Trophoblast cell (in vitro differentiated cells and primary cell): ENCODE measurements at regions not wholly inside any gene's neighbourhood (a gene's known extent, or its start where the extent isn't known, plus 50 kb on each side); places are given as distances from the start of the nearest gene placed in this dataset.

Experiments used
- DNase-seq, 2 donors: peaks; one replicate each; pipeline ENCODE4 v3.0.0-alpha.2; 2016
- H2AFZ ChIP-seq: 2 replicates; pipeline ENCODE4 v1.6.1; 2013; ENCODE audit warnings: low read length, moderate library complexity, mild to moderate bottlenecking; ENCODE audit not compliant: insufficient read depth, poor library complexity
- H2AK5ac ChIP-seq: 2 replicates; pipeline ENCODE4 v1.6.1; 2013; ENCODE audit warnings: mild to moderate bottlenecking, low read length
- H2BK120ac ChIP-seq: 2 replicates; pipeline ENCODE4 v1.6.1; 2013; ENCODE audit warnings: low read length, mild to moderate bottlenecking, moderate library complexity; ENCODE audit not compliant: insufficient read depth, poor library complexity
- H2BK12ac ChIP-seq: 2 replicates; pipeline ENCODE4 v1.6.1; 2013; ENCODE audit warnings: mild to moderate bottlenecking, low read length, moderate library complexity
- H2BK5ac ChIP-seq: 2 replicates; pipeline ENCODE4 v1.6.1; 2013; ENCODE audit warnings: low read length, low read depth, moderate library complexity, mild to moderate bottlenecking; ENCODE audit not compliant: poor library complexity
- H3K14ac ChIP-seq: 2 replicates; pipeline ENCODE4 v1.6.1; 2013; ENCODE audit warnings: mild to moderate bottlenecking, low read length
- H3K18ac ChIP-seq: 2 replicates; pipeline ENCODE4 v1.6.1; 2013; ENCODE audit warnings: mild to moderate bottlenecking, low read length
- H3K23ac ChIP-seq: 2 replicates; pipeline ENCODE4 v1.6.1; 2013; ENCODE audit warnings: low read length
- H3K27ac ChIP-seq: 2 replicates; pipeline ENCODE4 v1.5.1; 2013; ENCODE audit warnings: low read depth, mild to moderate bottlenecking, inconsistent platforms, low read length, moderate library complexity
- H3K27me3 ChIP-seq: 2 replicates; pipeline ENCODE4 v1.6.1; 2013; ENCODE audit warnings: inconsistent platforms, mild to moderate bottlenecking, low read length, moderate library complexity; ENCODE audit not compliant: insufficient read depth
- H3K36me3 ChIP-seq, 2 experiments: 1 replicate in 1 of 2; 2 replicates in 1 of 2; pipeline ENCODE4 v1.6.1; 2013; ENCODE audit warnings: low read length in 2 of 2, mild to moderate bottlenecking in 2 of 2, moderate library complexity in 1 of 2; ENCODE audit not compliant: insufficient read depth in 2 of 2, control insufficient read depth in 1 of 2
- H3K4ac ChIP-seq: 2 replicates; pipeline ENCODE4 v1.6.1; 2013; ENCODE audit warnings: low read depth, mild to moderate bottlenecking, low read length, moderate library complexity
- H3K4me1 ChIP-seq, 2 experiments: 1 replicate in 1 of 2; 2 replicates in 1 of 2; pipeline ENCODE4 v1.6.1; 2013; ENCODE audit warnings: low read length in 2 of 2, mild to moderate bottlenecking in 2 of 2, moderate library complexity in 1 of 2; ENCODE audit not compliant: insufficient read depth in 2 of 2, control insufficient read depth in 1 of 2
- H3K4me2 ChIP-seq: 2 replicates; pipeline ENCODE4 v1.6.1; 2013; ENCODE audit warnings: inconsistent platforms, mild to moderate bottlenecking, low read length, moderate library complexity
- H3K4me3 ChIP-seq: 2 replicates; pipeline ENCODE4 v1.5.1; 2013; ENCODE audit warnings: mild to moderate bottlenecking, low read depth, low read length, inconsistent platforms
- H3K79me1 ChIP-seq: one replicate; pipeline ENCODE4 v1.6.1; 2013; ENCODE audit warnings: low read length
- H3K79me2 ChIP-seq: 2 replicates; pipeline ENCODE4 v1.6.1; 2013; ENCODE audit warnings: low read length, mild to moderate bottlenecking; ENCODE audit not compliant: control insufficient read depth, insufficient read depth, poor library complexity
- H3K9ac ChIP-seq: 2 replicates; pipeline ENCODE4 v1.6.1; 2013; ENCODE audit warnings: mild to moderate bottlenecking, low read length
- H3K9me3 ChIP-seq: 2 replicates; pipeline ENCODE4 v1.6.1; 2013; ENCODE audit warnings: low read depth, mild to moderate bottlenecking, control low read depth, inconsistent platforms, low read length; ENCODE audit not compliant: insufficient read depth
- H4K12ac ChIP-seq: 2 replicates; pipeline ENCODE4 v1.6.1; 2013; ENCODE audit warnings: low read depth, mild to moderate bottlenecking, low read length, moderate library complexity
- H4K8ac ChIP-seq: 2 replicates; pipeline ENCODE4 v1.6.1; 2013; ENCODE audit warnings: low read depth, mild to moderate bottlenecking, low read length, moderate library complexity
- H4K91ac ChIP-seq: one replicate; pipeline ENCODE4 v1.6.1; 2013; ENCODE audit warnings: low read depth, mild to moderate bottlenecking, low read length, moderate library complexity
- WGBS: extraction: QIAGEN DNeasy Blood & Tissue Kit; methylation state at CpG from one replicate; pipeline ENCODE4 v1.1.7; 2013; ENCODE audit warnings: missing lambda C conversion rate; ENCODE audit not compliant: insufficient read length, insufficient coverage; ENCODE audit errors: extremely low coverage; 5-methylcytosine and 5-hydroxymethylcytosine counted together

- Histone ChIP-seq H4K91ac (no peak overlapping the region), H2BK5ac (no peak overlapping the region), H2AFZ (no peak overlapping the region), H3K4me3 (no peak overlapping the region), H3K36me3 (no peaks in the 10 kb centered on the region), H4K12ac (no peak overlapping the region), H3K23ac (no peak overlapping the region), H3K9me3 (no peaks in the 10 kb centered on the region), H2BK12ac (no peak overlapping the region), H4K8ac (no peak overlapping the region), H3K27me3 (no peaks in the 10 kb centered on the region), H2BK120ac (no peak overlapping the region), H2AK5ac (no peak overlapping the region), H3K14ac (no peak overlapping the region), H3K4ac (no peak overlapping the region), H3K79me2 (no peaks in the 10 kb centered on the region), H3K27ac (no peak overlapping the region), H3K9ac (no peak overlapping the region), H3K79me1 (no peaks in the 10 kb centered on the region), H3K4me2 (no peak overlapping the region), H3K18ac (no peak overlapping the region), H3K4me1 (no peaks in the 10 kb centered on the region)
- WGBS: no CpG with 5 or more reads among the region's 6 CpGs
- DNase-seq: peak in 1 of 2 donors; percentile 46
Observed at GRCh38 chr4:111323496-111323895, 700.6 kb upstream of the PITX2 start.

DNA sequence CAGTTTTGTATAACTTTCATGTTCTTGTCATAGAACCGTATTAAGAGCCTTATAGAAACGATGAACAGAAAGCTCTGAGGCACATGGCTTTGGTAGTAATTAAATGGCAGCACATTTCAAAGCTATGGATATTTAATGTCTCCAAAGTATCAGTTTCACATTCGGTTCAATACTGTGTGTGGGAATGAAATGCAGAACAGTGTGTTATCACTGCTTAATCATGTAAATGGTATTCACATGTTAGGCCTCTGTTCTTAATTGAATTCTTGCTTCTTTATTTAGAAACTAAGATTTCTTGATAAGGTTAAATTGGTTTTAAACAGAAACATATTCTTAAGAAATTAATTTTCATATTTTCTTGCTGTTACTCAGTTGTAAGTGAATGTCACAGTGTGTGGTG lies 701.0 kb upstream of the PITX2 start:
- no peak overlapping the region for H3K23ac ChIP-seq

GRCh38 chr4:111326450-111326849 lies 703.6 kb upstream of the PITX2 start:
- no CpG with 5 or more reads among the region's 1 CpG for WGBS
- Histone ChIP-seq H3K79me1 (no peaks in the 10 kb centered on the region), H4K8ac (no peak overlapping the region), H3K18ac (no peak overlapping the region), H2BK12ac (no peak overlapping the region), H3K23ac (no peak overlapping the region), H2BK5ac (no peak overlapping the region), H3K4me3 (no peak overlapping the region), H3K4ac (no peak overlapping the region), H3K14ac (no peak overlapping the region), H3K9ac (no peak overlapping the region), H3K36me3 (no peaks in the 10 kb centered on the region), H4K12ac (no peak overlapping the region), H2AK5ac (no peak overlapping the region), H3K9me3 (no peaks in the 10 kb centered on the region), H2AFZ (no peak overlapping the region), H3K4me1 (no peaks in the 10 kb centered on the region), H4K91ac (no peak overlapping the region), H2BK120ac (no peak overlapping the region), H3K4me2 (no peak overlapping the region), H3K79me2 (no peaks in the 10 kb centered on the region), H3K27me3 (no peaks in the 10 kb centered on the region), H3K27ac (no peak overlapping the region)
- no peak for DNase-seq

More for the DNA sequence above, 701.0 kb upstream of the PITX2 start:
- Histone ChIP-seq H3K79me2 (no peaks in the 10 kb centered on the region), H4K12ac (no peak overlapping the region), H3K27ac (no peak overlapping the region), H4K8ac (no peak overlapping the region), H3K4me2 (no peak overlapping the region), H3K79me1 (no peaks in the 10 kb centered on the region), H3K4ac (no peak overlapping the region), H3K14ac (no peak overlapping the region), H3K27me3 (no peaks in the 10 kb centered on the region), H4K91ac (no peak overlapping the region), H2BK12ac (no peak overlapping the region), H2BK120ac (no peak overlapping the region), H3K9ac (no peak overlapping the region), H3K4me3 (no peak overlapping the region), H3K36me3 (no peaks in the 10 kb centered on the region), H3K9me3 (no peaks in the 10 kb centered on the region), H2AK5ac (no peak overlapping the region), H2BK5ac (no peak overlapping the region), H3K18ac (no peak overlapping the region), H2AFZ (no peak overlapping the region), H3K4me1 (no peaks in the 10 kb centered on the region)
- WGBS: no CpG with 5 or more reads among the region's 3 CpGs
- no peak for DNase-seq

GRCh38 chr4:111330786-111331185 lies 707.9 kb upstream of the PITX2 start:
- H3K79me1 ChIP-seq: no peaks in the 10 kb centered on the region
- H3K9me3 ChIP-seq: no peaks in the 10 kb centered on the region
- no peaks in the 10 kb centered on the region for H3K36me3 ChIP-seq
- H3K23ac ChIP-seq: no peak overlapping the region
- no peak overlapping the region for H2BK120ac ChIP-seq
- H4K91ac ChIP-seq: no peak overlapping the region
- H3K9ac ChIP-seq: no peak overlapping the region
- H3K4me1 ChIP-seq: no peaks in the 10 kb centered on the region
- H3K27me3 ChIP-seq: no peaks in the 10 kb centered on the region
- H2BK5ac ChIP-seq: no peak overlapping the region
- no peak overlapping the region for H3K14ac ChIP-seq
- no peak overlapping the region for H3K4me3 ChIP-seq
- no peak for DNase-seq
- WGBS: no CpG with 5 or more reads among the region's 2 CpGs
- H3K79me2 ChIP-seq: no peaks in the 10 kb centered on the region
- no peak overlapping the region for H3K4ac ChIP-seq
- H3K18ac ChIP-seq: no peak overlapping the region
- H4K12ac ChIP-seq: no peak overlapping the region
- H3K4me2 ChIP-seq: no peak overlapping the region
- no peak overlapping the region for H3K27ac ChIP-seq
- H4K8ac ChIP-seq: no peak overlapping the region
- no peak overlapping the region for H2BK12ac ChIP-seq
- H2AFZ ChIP-seq: no peak overlapping the region
- no peak overlapping the region for H2AK5ac ChIP-seq
